ENCODE measurements at regions not wholly inside any gene's neighbourhood (a gene's known extent, or its start where the extent isn't known, plus 50 kb on each side); places are given as distances from the start of the nearest gene placed in this dataset.

- POLR2A ChIA-PET (ENCODE audit: unreplicated experiment), result no interaction called here
- in situ Hi-C loops (cut with MboI; ENCODE audit: low sequenced_read_pairs), result no loop called here
- WGBS, 2 experiments (ENCODE audit: extremely low coverage in 2 of 2, insufficient read length in 1 of 2), result no CpG with 5 or more reads among the region's 1 CpG
These were observed 244.7 kb upstream of the RSPO3 start for GRCh38 chr6:126873791-126874190.

More at GRCh38 chr6:126873791-126874190, 244.7 kb upstream of the RSPO3 start:
- H3K27ac ChIP-seq (ENCODE audit: insufficient read depth, low read length), result no peak overlapping the region
- no peak overlapping the region for H2AK9ac ChIP-seq (replicated peaks; ENCODE audit: low read depth, low read length, poor library complexity)
- intact Hi-C loops (cut with micrococcal nuclease) (no loop called here), dilution Hi-C loops (cut with HindIII; ENCODE audit: low sequenced_read_pairs, unreplicated experiment) (no loop called here)
- no peaks in the 10 kb centered on the region for H3K4me1 ChIP-seq (ENCODE audit: control insufficient read depth, insufficient read depth, low read length)
- no peak overlapping the region for H2BK15ac ChIP-seq (ENCODE audit: low read depth, low read length)
- no peak overlapping the region for H3K56ac ChIP-seq (ENCODE audit: extremely low read depth, insufficient read depth, low read length)
- H2BK5ac ChIP-seq (ENCODE audit: low read depth, low read length, poor library complexity, severe bottlenecking), result no peak overlapping the region
- H3K14ac ChIP-seq (replicated peaks; ENCODE audit: low read depth, low read length), result no peak overlapping the region
- no peaks in the 10 kb centered on the region for H3K9me1 ChIP-seq (ENCODE audit: insufficient read depth, low read length)
- no peak overlapping the region for H2AK5ac ChIP-seq (ENCODE audit: low read depth, low read length)
- H4K8ac ChIP-seq (ENCODE audit: low read depth in 2 of 2, low read length in 2 of 2), result no peak overlapping the region
- no peak overlapping the region for H3K18ac ChIP-seq (ENCODE audit: low read depth, low read length)
- no peaks in the 10 kb centered on the region for H3K9me3 ChIP-seq (ENCODE audit: control insufficient read depth, insufficient read depth, low read length)
- H3K79me1 ChIP-seq (ENCODE audit: low read depth in 1 of 2, low read length in 2 of 2), result no peaks in the 10 kb centered on the region
- H3K4ac ChIP-seq (ENCODE audit: low read depth, low read length), result no peak overlapping the region
- BruUV-seq (replicated peaks), result no TSS peak
- no peak overlapping the region for H3K4me3 ChIP-seq (ENCODE audit: insufficient read depth, low read depth, low read length)
- H4K91ac ChIP-seq (ENCODE audit: insufficient read depth, low read depth, low read length), result no peak overlapping the region
- no peak overlapping the region for H3K23ac ChIP-seq (ENCODE audit: low read depth, low read length)
- H4K5ac ChIP-seq (ENCODE audit: low read depth, low read length), result no peak overlapping the region
- H3K36me3 ChIP-seq (ENCODE audit: control insufficient read depth, insufficient read depth, low read length), result no peaks in the 10 kb centered on the region
- no peak overlapping the region for H2AFZ ChIP-seq (replicated peaks; ENCODE audit: low read length, poor library complexity)
- H4K20me1 ChIP-seq (ENCODE audit: insufficient read depth, low read length), result no peaks in the 10 kb centered on the region
- H3K9ac ChIP-seq (ENCODE audit: low read depth, low read length), result no peak overlapping the region
- H3K4me2 ChIP-seq (ENCODE audit: low read depth, low read length), result no peak overlapping the region
- CTCF ChIA-PET, result no interaction called here
- H3K27me3 ChIP-seq (ENCODE audit: control insufficient read depth, insufficient read depth, low read length), result no peaks in the 10 kb centered on the region; the same call in 1 of the 2 replicates
- H2BK120ac ChIP-seq (ENCODE audit: low read depth, low read length), result no peak overlapping the region
- ATAC-seq (ENCODE audit: low read depth) (no peak), DNase-seq (no peak)
- H2BK20ac ChIP-seq (ENCODE audit: low read depth, low read length), result no peak overlapping the region
- TF ChIP-seq MAZ (IDR thresholded peaks at IDR 0.05; ENCODE audit: borderline replicate concordance, low read depth, low read length) (no peak), MXI1 (IDR thresholded peaks at IDR 0.05; ENCODE audit: borderline replicate concordance, low read depth, low read length) (no peak), RCOR1 (IDR thresholded peaks at IDR 0.05; ENCODE audit: insufficient replicate concordance, low read length) (no peak), POLR2A (IDR thresholded peaks at IDR 0.05; ENCODE audit: low read depth, low read length) (no peak), RFX5 (IDR thresholded peaks at IDR 0.05; ENCODE audit: low read depth, low read length) (no peak), FOS (IDR thresholded peaks at IDR 0.05; ENCODE audit: low read depth, low read length) (no peak)
